Panc1 (cell line): ENCODE measurements at regions not wholly inside any gene's neighbourhood (a gene's known extent, or its start where the extent isn't known, plus 50 kb on each side); places are given as distances from the start of the nearest gene placed in this dataset.

ENCODE experiments used
- ATAC-seq: fragments of 200-7000 bp; cut with Tn5 transposase; 2 replicates; pipeline ENCODE4 v1.9.1; 2020; ENCODE audit warnings: mild to moderate bottlenecking, moderate library complexity
- BruUV-seq: library from RNA; stranded (reverse); fragments of 400-500 nt; replicated peaks from 2 replicates; lab custom pipeline; 2021; lab: Mats Ljungman, UMichigan
- CTCF ChIA-PET: fragments of 300-600 bp; sonication (Branson Sonifier 250); formaldehyde crosslinking; loops from one replicate; lab custom pipeline; 2022; ENCODE audit warnings: antibody characterized with exemption; lab: Charles Lee
- POLR2A ChIA-PET: fragments of 300-600 bp; sonication (Branson Sonifier 250); formaldehyde crosslinking; loops from one replicate; lab custom pipeline; 2022; ENCODE audit warnings: antibody characterized with exemption; lab: Charles Lee
- DNase-seq: peaks from one replicate; pipeline ENCODE4 v3.0.0-alpha.2; 2010; ENCODE audit warnings: low read depth, low spot score
- H3K27ac ChIP-seq: 2 replicates; pipeline ENCODE4 v1.5.1; 2011; ENCODE audit warnings: mild to moderate bottlenecking, low read length, inconsistent platforms
- H3K27me3 ChIP-seq: fragments of 200-500 bp; sonication (Bioruptor generic); 2 replicates; pipeline ENCODE4 v1.6.0; 2014; ENCODE audit warnings: low read length, inconsistent platforms; ENCODE audit not compliant: control insufficient read depth, insufficient read depth
- H3K36me3 ChIP-seq: fragments of 200-500 bp; sonication (Bioruptor generic); 2 replicates; pipeline ENCODE4 v1.5.1; 2014; ENCODE audit warnings: inconsistent platforms, mild to moderate bottlenecking, low read length, moderate library complexity; ENCODE audit not compliant: control insufficient read depth, insufficient read depth
- H3K4me1 ChIP-seq: 2 replicates; pipeline ENCODE4 v1.5.1; 2011; ENCODE audit warnings: inconsistent platforms, mild to moderate bottlenecking, low read length, moderate library complexity; ENCODE audit not compliant: control insufficient read depth, insufficient read depth
- H3K4me3 ChIP-seq, 2 experiments: 2 replicates each; pipeline ENCODE4 v1.5.1; 2011 to 2012; ENCODE audit warnings: low read depth in 2 of 2, low read length in 2 of 2, mild to moderate bottlenecking in 2 of 2, inconsistent platforms in 1 of 2, moderate library complexity in 1 of 2
- H3K9me3 ChIP-seq: fragments of 200-500 bp; sonication (Bioruptor generic); 2 replicates; pipeline ENCODE4 v1.5.1; 2014; ENCODE audit warnings: low read depth, mild to moderate bottlenecking, inconsistent platforms, low read length, moderate library complexity; ENCODE audit not compliant: control insufficient read depth, insufficient read depth
- POLR2AphosphoS5 ChIP-seq: IDR thresholded peaks from 2 replicates; pipeline ENCODE4 v1.6.1; 2012; ENCODE audit warnings: mild to moderate bottlenecking, low read depth, low read length, moderate library complexity
- SIN3A ChIP-seq: IDR thresholded peaks from 2 replicates; pipeline ENCODE4 v1.6.1; 2012; ENCODE audit warnings: low read depth, mild to moderate bottlenecking, low read length, moderate library complexity, borderline replicate concordance; ENCODE audit not compliant: insufficient read depth
- TCF7L2 ChIP-seq: IDR thresholded peaks from 2 replicates; pipeline ENCODE4 v1.6.1; 2011; ENCODE audit warnings: mild to moderate bottlenecking, low read depth, low read length, inconsistent platforms
- in situ Hi-C: cut with HindIII; loops from 2 replicates; pipeline ENCODE4 v1.10.0; 2016; ENCODE audit warnings: low sequenced_read_pairs, low pct_unique_long_range_greater_than_20kb
- intact Hi-C: fragments of 100-400 bp; cut with micrococcal nuclease; formaldehyde crosslinking; loops from one replicate; pipeline ENCODE4 v1.10.0; 2022; ENCODE audit not compliant: unreplicated experiment
- TF ChIP-seq, protein P1 (sequence below): fragments of 450-650 bp; IDR thresholded peaks from 2 replicates; pipeline ENCODE4 v1.5.1; 2017; ENCODE audit warnings: mild to moderate bottlenecking
- TF ChIP-seq, protein P2 (sequence below), 2 experiments: IDR thresholded peaks; 2 replicates each; pipeline ENCODE4 v1.6.1; 2011 to 2012; ENCODE audit warnings: low read depth in 2 of 2, control low read depth in 1 of 2, low read length in 1 of 2, mild to moderate bottlenecking in 1 of 2, moderate library complexity in 1 of 2; ENCODE audit not compliant: insufficient read depth in 1 of 2

DNA sequence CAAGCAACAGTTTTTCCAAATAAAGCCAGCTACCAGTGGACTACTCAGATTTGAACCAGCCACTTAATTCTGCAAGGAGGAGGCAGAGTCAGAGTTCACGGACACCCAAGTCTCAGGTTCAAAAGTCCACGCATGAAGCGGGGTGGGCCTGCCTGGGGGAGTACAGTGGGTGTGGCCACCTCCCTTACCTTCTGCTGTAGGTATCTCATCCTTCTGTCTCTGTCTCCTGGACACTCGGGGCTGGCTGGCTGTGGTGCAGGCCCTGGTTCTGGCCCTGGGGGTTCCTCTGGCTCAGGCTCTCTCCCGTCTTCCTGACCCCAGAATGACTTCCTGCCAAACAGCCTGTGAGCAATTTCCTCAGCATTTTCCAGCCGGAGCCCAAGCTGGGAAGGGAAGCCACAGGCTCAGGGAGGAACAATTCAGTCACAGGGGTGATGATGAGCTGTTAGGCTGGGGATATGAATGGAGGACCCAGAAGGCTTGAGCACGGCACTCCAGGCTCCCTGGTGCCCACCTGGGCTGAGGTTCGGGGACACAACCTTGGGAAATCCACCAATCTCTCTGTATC is 101.9 kb downstream of the LITAF start:
- TF ChIP-seq POLR2AphosphoS5: no peak
- no peaks in the 10 kb centered on the region for H3K36me3 ChIP-seq
- no peak overlapping the region for H3K27ac ChIP-seq
- peaks cover 3% of the 10 kb centered on the region; the same call in 1 of the 2 replicates for H3K9me3 ChIP-seq
- no peaks in the 10 kb centered on the region for H3K27me3 ChIP-seq
- ChIA-PET POLR2A (no interaction called here), CTCF (no interaction called here)
- H3K4me3 ChIP-seq: no peak overlapping the region
- ATAC-seq: no peak
- intact Hi-C loops (no loop called here), in situ Hi-C loops (no loop called here)
- H3K4me1 ChIP-seq: no peaks in the 10 kb centered on the region
- DNase-seq: no peak
- no TSS peak for BruUV-seq

DNA sequence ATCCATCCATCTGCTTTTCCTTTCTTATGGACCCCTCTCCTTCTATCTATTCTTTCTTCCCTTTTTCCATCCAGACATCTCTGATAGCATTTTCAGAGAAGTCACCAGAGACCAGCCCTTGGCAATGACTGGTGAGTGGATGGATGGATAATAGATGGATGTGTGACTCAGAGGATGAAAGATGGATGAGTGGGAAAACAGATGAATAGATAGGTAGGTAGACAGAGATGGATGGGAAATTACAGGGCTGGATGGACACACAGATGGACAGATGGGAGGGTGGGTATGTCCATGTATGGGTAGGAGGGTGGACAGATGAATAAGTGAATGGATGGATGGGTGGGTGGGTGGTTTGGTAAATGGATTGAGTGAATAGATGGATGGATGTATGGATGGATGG is 101.0 kb downstream of the LITAF start:
- Histone ChIP-seq H3K27me3 (no peaks in the 10 kb centered on the region), H3K36me3 (no peaks in the 10 kb centered on the region), H3K4me3 (no peak overlapping the region), H3K27ac (no peak overlapping the region), H3K9me3 (peaks cover 4% of the 10 kb centered on the region; the same call in 1 of the 2 replicates), H3K4me1 (no peaks in the 10 kb centered on the region)
- no peak for DNase-seq
- in situ Hi-C loops: no loop called here
- CTCF ChIA-PET: no interaction called here
- TF ChIP-seq, protein P1, sequence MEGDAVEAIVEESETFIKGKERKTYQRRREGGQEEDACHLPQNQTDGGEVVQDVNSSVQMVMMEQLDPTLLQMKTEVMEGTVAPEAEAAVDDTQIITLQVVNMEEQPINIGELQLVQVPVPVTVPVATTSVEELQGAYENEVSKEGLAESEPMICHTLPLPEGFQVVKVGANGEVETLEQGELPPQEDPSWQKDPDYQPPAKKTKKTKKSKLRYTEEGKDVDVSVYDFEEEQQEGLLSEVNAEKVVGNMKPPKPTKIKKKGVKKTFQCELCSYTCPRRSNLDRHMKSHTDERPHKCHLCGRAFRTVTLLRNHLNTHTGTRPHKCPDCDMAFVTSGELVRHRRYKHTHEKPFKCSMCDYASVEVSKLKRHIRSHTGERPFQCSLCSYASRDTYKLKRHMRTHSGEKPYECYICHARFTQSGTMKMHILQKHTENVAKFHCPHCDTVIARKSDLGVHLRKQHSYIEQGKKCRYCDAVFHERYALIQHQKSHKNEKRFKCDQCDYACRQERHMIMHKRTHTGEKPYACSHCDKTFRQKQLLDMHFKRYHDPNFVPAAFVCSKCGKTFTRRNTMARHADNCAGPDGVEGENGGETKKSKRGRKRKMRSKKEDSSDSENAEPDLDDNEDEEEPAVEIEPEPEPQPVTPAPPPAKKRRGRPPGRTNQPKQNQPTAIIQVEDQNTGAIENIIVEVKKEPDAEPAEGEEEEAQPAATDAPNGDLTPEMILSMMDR: no peak
- TF ChIP-seq SIN3A (no peak), TCF7L2 (no peak), POLR2AphosphoS5 (no peak)
- TF ChIP-seq, protein P2, sequence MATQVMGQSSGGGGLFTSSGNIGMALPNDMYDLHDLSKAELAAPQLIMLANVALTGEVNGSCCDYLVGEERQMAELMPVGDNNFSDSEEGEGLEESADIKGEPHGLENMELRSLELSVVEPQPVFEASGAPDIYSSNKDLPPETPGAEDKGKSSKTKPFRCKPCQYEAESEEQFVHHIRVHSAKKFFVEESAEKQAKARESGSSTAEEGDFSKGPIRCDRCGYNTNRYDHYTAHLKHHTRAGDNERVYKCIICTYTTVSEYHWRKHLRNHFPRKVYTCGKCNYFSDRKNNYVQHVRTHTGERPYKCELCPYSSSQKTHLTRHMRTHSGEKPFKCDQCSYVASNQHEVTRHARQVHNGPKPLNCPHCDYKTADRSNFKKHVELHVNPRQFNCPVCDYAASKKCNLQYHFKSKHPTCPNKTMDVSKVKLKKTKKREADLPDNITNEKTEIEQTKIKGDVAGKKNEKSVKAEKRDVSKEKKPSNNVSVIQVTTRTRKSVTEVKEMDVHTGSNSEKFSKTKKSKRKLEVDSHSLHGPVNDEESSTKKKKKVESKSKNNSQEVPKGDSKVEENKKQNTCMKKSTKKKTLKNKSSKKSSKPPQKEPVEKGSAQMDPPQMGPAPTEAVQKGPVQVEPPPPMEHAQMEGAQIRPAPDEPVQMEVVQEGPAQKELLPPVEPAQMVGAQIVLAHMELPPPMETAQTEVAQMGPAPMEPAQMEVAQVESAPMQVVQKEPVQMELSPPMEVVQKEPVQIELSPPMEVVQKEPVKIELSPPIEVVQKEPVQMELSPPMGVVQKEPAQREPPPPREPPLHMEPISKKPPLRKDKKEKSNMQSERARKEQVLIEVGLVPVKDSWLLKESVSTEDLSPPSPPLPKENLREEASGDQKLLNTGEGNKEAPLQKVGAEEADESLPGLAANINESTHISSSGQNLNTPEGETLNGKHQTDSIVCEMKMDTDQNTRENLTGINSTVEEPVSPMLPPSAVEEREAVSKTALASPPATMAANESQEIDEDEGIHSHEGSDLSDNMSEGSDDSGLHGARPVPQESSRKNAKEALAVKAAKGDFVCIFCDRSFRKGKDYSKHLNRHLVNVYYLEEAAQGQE (IDR thresholded peaks at IDR 0.05; ENCODE audit: insufficient read depth in 1 of 2, low read depth in 2 of 2, low read length in 1 of 2): no peak
- BruUV-seq: no TSS peak
- POLR2A ChIA-PET: no interaction called here
- intact Hi-C loops: no loop called here
- no peak for ATAC-seq

DNA sequence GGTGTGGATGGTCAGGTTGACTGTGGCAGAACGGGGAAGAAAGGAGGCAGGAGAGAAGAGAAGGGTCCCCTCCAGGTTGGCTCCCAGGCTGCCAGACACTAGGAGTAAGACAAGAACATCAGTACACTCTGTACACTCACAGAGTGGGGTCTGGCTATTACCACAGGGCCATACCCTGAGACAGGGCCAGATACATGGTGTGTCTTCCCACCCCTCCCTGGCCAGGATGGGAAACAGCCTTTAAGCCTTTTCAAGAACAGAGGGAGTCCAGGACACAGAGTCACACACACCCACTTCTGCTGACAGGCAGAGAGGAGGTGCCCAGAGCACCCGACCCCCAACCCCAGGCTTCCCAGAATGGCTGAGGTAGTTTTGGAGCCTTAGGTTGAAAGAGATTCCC is 99.4 kb downstream of the LITAF start:
- no peak overlapping the region for H3K4me3 ChIP-seq
- ChIA-PET POLR2A (no interaction called here), CTCF (no interaction called here)
- TF ChIP-seq SIN3A (no peak), TCF7L2 (no peak), POLR2AphosphoS5 (no peak)
- TF ChIP-seq, protein P2 (IDR thresholded peaks at IDR 0.05; ENCODE audit: insufficient read depth in 1 of 2, low read depth in 2 of 2, low read length in 1 of 2): no peak
- TF ChIP-seq, protein P1: no peak
- H3K4me1 ChIP-seq: no peaks in the 10 kb centered on the region
- peaks cover 6% of the 10 kb centered on the region; the same call in 1 of the 2 replicates for H3K9me3 ChIP-seq
- H3K27ac ChIP-seq: no peak overlapping the region
- DNase-seq: no peak
- intact Hi-C loops (no loop called here), in situ Hi-C loops (no loop called here)
- H3K27me3 ChIP-seq: no peaks in the 10 kb centered on the region
- no TSS peak for BruUV-seq
- peak; percentile 56; the same call in 1 of the 2 replicates for ATAC-seq
- H3K36me3 ChIP-seq: no peaks in the 10 kb centered on the region
